ENCODE measurements at regions not wholly inside any gene's neighbourhood (a gene's known extent, or its start where the extent isn't known, plus 50 kb on each side); places are given as distances from the start of the nearest gene placed in this dataset.

GRCh38 chr4:124445071-124445470 is 267.5 kb downstream of the ANKRD50 start:
- Histone ChIP-seq H3K27ac (no peak overlapping the region), H4K20me1 (ENCODE audit: insufficient read depth) (no peaks in the 10 kb centered on the region), H3K4me3 (IDR thresholded peaks at IDR 0.05; ENCODE audit: insufficient read depth, low read depth, low read length) (no peak overlapping the region), H3K79me2 (ENCODE audit: insufficient read depth, low read depth) (no peaks in the 10 kb centered on the region), H2AFZ (ENCODE audit: low read depth) (no peak overlapping the region), H3K9ac (no peak overlapping the region), H3K27me3 (ENCODE audit: insufficient read depth, low read depth) (no peaks in the 10 kb centered on the region), H3K4me2 (no peak overlapping the region), H3K4me1 (ENCODE audit: low read depth, poor library complexity, severe bottlenecking) (no peaks in the 10 kb centered on the region), H3K36me3 (ENCODE audit: insufficient read depth) (no peaks in the 10 kb centered on the region)
- no peak for TF ChIP-seq CTCF (conservative IDR thresholded peaks at IDR 0.05; ENCODE audit: low read depth, low read length)

GRCh38 chr4:124449881-124450280 is 262.7 kb downstream of the ANKRD50 start:
- Histone ChIP-seq H3K79me2 (ENCODE audit: insufficient read depth, low read depth) (no peaks in the 10 kb centered on the region), H3K4me1 (ENCODE audit: low read depth, poor library complexity, severe bottlenecking) (no peaks in the 10 kb centered on the region), H3K9ac (no peak overlapping the region), H4K20me1 (ENCODE audit: insufficient read depth) (no peaks in the 10 kb centered on the region), H3K36me3 (ENCODE audit: insufficient read depth) (no peaks in the 10 kb centered on the region), H3K27ac (no peak overlapping the region), H2AFZ (ENCODE audit: low read depth) (no peak overlapping the region), H3K4me2 (no peak overlapping the region), H3K27me3 (ENCODE audit: insufficient read depth, low read depth) (no peaks in the 10 kb centered on the region), H3K4me3 (IDR thresholded peaks at IDR 0.05; ENCODE audit: insufficient read depth, low read depth, low read length) (no peak overlapping the region)
- no peak for TF ChIP-seq CTCF (conservative IDR thresholded peaks at IDR 0.05; ENCODE audit: low read depth, low read length)

GRCh38 chr4:124450851-124451250 is 261.7 kb downstream of the ANKRD50 start:
- Histone ChIP-seq H3K9ac (no peak overlapping the region), H3K36me3 (ENCODE audit: insufficient read depth) (no peaks in the 10 kb centered on the region), H3K4me2 (no peak overlapping the region), H3K4me3 (IDR thresholded peaks at IDR 0.05; ENCODE audit: insufficient read depth, low read depth, low read length) (no peak overlapping the region), H2AFZ (ENCODE audit: low read depth) (no peak overlapping the region), H3K79me2 (ENCODE audit: insufficient read depth, low read depth) (no peaks in the 10 kb centered on the region), H3K27ac (no peak overlapping the region), H4K20me1 (ENCODE audit: insufficient read depth) (no peaks in the 10 kb centered on the region), H3K27me3 (ENCODE audit: insufficient read depth, low read depth) (no peaks in the 10 kb centered on the region), H3K4me1 (ENCODE audit: low read depth, poor library complexity, severe bottlenecking) (no peaks in the 10 kb centered on the region)
- no peak for TF ChIP-seq CTCF (conservative IDR thresholded peaks at IDR 0.05; ENCODE audit: low read depth, low read length)

GRCh38 chr4:124454772-124455270 is 257.7 kb downstream of the ANKRD50 start:
- Histone ChIP-seq H4K20me1 (ENCODE audit: insufficient read depth) (no peaks in the 10 kb centered on the region), H3K27ac (no peak overlapping the region), H3K4me2 (no peak overlapping the region), H3K9ac (no peak overlapping the region), H3K4me1 (ENCODE audit: low read depth, poor library complexity, severe bottlenecking) (no peaks in the 10 kb centered on the region), H2AFZ (ENCODE audit: low read depth) (no peak overlapping the region), H3K79me2 (ENCODE audit: insufficient read depth, low read depth) (no peaks in the 10 kb centered on the region), H3K27me3 (ENCODE audit: insufficient read depth, low read depth) (no peaks in the 10 kb centered on the region), H3K36me3 (ENCODE audit: insufficient read depth) (no peaks in the 10 kb centered on the region), H3K4me3 (IDR thresholded peaks at IDR 0.05; ENCODE audit: insufficient read depth, low read depth, low read length) (no peak overlapping the region)
- TF ChIP-seq CTCF (conservative IDR thresholded peaks at IDR 0.05; ENCODE audit: low read depth, low read length): no peak

All from KMS-11 (cell line).